Hepatocyte (in vitro differentiated cells): ENCODE measurements at regions not wholly inside any gene's neighbourhood (a gene's known extent, or its start where the extent isn't known, plus 50 kb on each side); places are given as distances from the start of the nearest gene placed in this dataset.

Experiments
- DNase-seq: peaks from one replicate; pipeline ENCODE4 v3.0.0-alpha.2; 2016; ENCODE audit warnings: low spot score
- H2AFZ ChIP-seq: fragments of 200-600 bp; sonication (generic); 2 replicates; pipeline ENCODE4 v1.6.0; 2016; ENCODE audit warnings: antibody characterized with exemption, mild to moderate bottlenecking
- H3K27ac ChIP-seq: fragments of 200-600 bp; sonication (generic); 2 replicates; pipeline ENCODE4 v1.5.1; 2016; ENCODE audit warnings: mild to moderate bottlenecking
- H3K27me3 ChIP-seq: fragments of 200-600 bp; sonication (generic); 2 replicates; pipeline ENCODE4 v1.6.1; 2016
- H3K36me3 ChIP-seq: fragments of 200-600 bp; sonication (generic); replicated peaks from 2 replicates; pipeline ENCODE4 v1.5.1; 2016; ENCODE audit warnings: low read depth; ENCODE audit not compliant: insufficient read depth
- H3K4me1 ChIP-seq: fragments of 200-600 bp; sonication (generic); 2 replicates; pipeline ENCODE4 v1.5.1; 2016; ENCODE audit warnings: mild to moderate bottlenecking, moderate library complexity; ENCODE audit not compliant: insufficient read depth
- H3K4me2 ChIP-seq: fragments of 200-600 bp; sonication (generic); 2 replicates; pipeline ENCODE4 v1.6.0; 2016
- H3K4me3 ChIP-seq: fragments of 200-600 bp; sonication (generic); 2 replicates; pipeline ENCODE4 v1.5.1; 2016; ENCODE audit warnings: mild to moderate bottlenecking
- H3K79me2 ChIP-seq: fragments of 200-600 bp; sonication (generic); 2 replicates; pipeline ENCODE4 v1.6.0; 2017; ENCODE audit warnings: mild to moderate bottlenecking
- H3K9me2 ChIP-seq: fragments of 200-600 bp; sonication (generic); replicated peaks from 2 replicates; pipeline ENCODE4 v1.6.0; 2017; ENCODE audit warnings: mild to moderate bottlenecking; ENCODE audit not compliant: insufficient read depth
- H3K9me3 ChIP-seq: fragments of 200-600 bp; sonication (generic); 2 replicates; pipeline ENCODE4 v1.5.1; 2016; ENCODE audit warnings: low read depth, mild to moderate bottlenecking
- H4K20me1 ChIP-seq: fragments of 200-600 bp; sonication (generic); 2 replicates; pipeline ENCODE4 v1.6.0; 2016; ENCODE audit warnings: mild to moderate bottlenecking; ENCODE audit not compliant: insufficient read depth, poor library complexity, severe bottlenecking
- CTCF ChIP-seq: fragments of 200-600 bp; sonication (generic); IDR thresholded peaks from 2 replicates; pipeline ENCODE4 v1.5.1; 2016; ENCODE audit warnings: antibody characterized with exemption, mild to moderate bottlenecking; ENCODE audit not compliant: poor library complexity
- EZH2 ChIP-seq: fragments of 200-600 bp; sonication (generic); IDR thresholded peaks from 2 replicates; pipeline ENCODE4 v1.6.1; 2016; ENCODE audit warnings: antibody characterized with exemption, mild to moderate bottlenecking, borderline replicate concordance
- EZH2phosphoT487 ChIP-seq: fragments of 200-600 bp; sonication (generic); IDR thresholded peaks from one replicate; pipeline ENCODE4 v1.6.1; 2018; ENCODE audit warnings: antibody characterized with exemption, mild to moderate bottlenecking, low read depth, moderate library complexity; ENCODE audit not compliant: unreplicated experiment, severe bottlenecking
- WGBS: methylation state at CpG from one replicate; pipeline ENCODE4 v1.1.6; 2016; ENCODE audit warnings: low lambda C conversion rate; ENCODE audit errors: missing lambda C conversion rate; 5-methylcytosine and 5-hydroxymethylcytosine counted together

GRCh38 chr4:14100349-14100748 is 472.8 kb upstream of the BOD1L1 start:
- Histone ChIP-seq H3K4me2 (no peak overlapping the region), H3K4me1 (no peaks in the 10 kb centered on the region), H3K27me3 (no peaks in the 10 kb centered on the region), H3K27ac (no peak overlapping the region), H4K20me1 (no peaks in the 10 kb centered on the region), H3K9me3 (no peaks in the 10 kb centered on the region), H3K79me2 (no peaks in the 10 kb centered on the region), H3K36me3 (no peaks in the 10 kb centered on the region), H3K9me2 (no peaks in the 10 kb centered on the region), H2AFZ (no peak overlapping the region), H3K4me3 (no peak overlapping the region)
- WGBS = 54% methylated on average over 4 of the region's 4 CpGs
- TF ChIP-seq EZH2phosphoT487 = no peak
- no peak for TF ChIP-seq EZH2
- no peak for TF ChIP-seq CTCF
- no peak for DNase-seq

DNA sequence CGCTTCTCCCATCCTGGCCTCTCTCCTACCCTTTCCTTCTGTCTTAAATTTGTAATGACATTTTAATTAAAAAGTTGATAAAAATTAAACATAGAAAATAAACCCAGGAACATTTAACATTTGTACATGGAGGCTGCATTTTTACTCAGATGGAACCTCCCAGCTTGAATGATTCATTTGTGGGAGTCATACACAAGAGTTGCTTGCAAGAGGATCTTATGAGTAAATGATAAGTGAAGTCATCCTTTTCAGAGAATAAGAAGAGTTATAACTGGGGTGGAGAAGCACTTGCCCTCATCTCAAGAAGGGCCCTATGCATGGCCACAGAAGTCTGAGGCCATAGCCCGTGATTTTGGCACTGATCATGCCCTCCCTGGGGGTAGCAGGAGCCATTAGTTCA is 482.9 kb upstream of the BOD1L1 start:
- H2AFZ ChIP-seq = no peak overlapping the region
- H4K20me1 ChIP-seq = no peaks in the 10 kb centered on the region
- H3K27me3 ChIP-seq = no peaks in the 10 kb centered on the region
- no peaks in the 10 kb centered on the region for H3K79me2 ChIP-seq
- TF ChIP-seq CTCF (no peak), EZH2 (no peak), EZH2phosphoT487 (no peak)
- no peak overlapping the region for H3K4me2 ChIP-seq
- WGBS = 80% methylated on average over 2 of the region's 2 CpGs
- DNase-seq = no peak
- H3K9me2 ChIP-seq = no peaks in the 10 kb centered on the region
- H3K4me3 ChIP-seq = no peak overlapping the region
- no peaks in the 10 kb centered on the region for H3K36me3 ChIP-seq
- H3K4me1 ChIP-seq = no peaks in the 10 kb centered on the region
- no peak overlapping the region for H3K27ac ChIP-seq
- peaks cover 5% of the 10 kb centered on the region for H3K9me3 ChIP-seq

GRCh38 chr4:14111730-14112181 is 484.2 kb upstream of the BOD1L1 start:
- Histone ChIP-seq H3K27ac (no peak overlapping the region), H4K20me1 (no peaks in the 10 kb centered on the region), H3K9me3 (peaks cover 5% of the 10 kb centered on the region), H3K79me2 (no peaks in the 10 kb centered on the region), H3K4me2 (no peak overlapping the region), H3K4me3 (no peak overlapping the region), H3K36me3 (no peaks in the 10 kb centered on the region), H3K9me2 (no peaks in the 10 kb centered on the region), H3K27me3 (no peaks in the 10 kb centered on the region), H2AFZ (no peak overlapping the region), H3K4me1 (no peaks in the 10 kb centered on the region)
- no peak for DNase-seq
- 60% methylated on average over 6 of the region's 6 CpGs for WGBS
- TF ChIP-seq CTCF (no peak), EZH2phosphoT487 (no peak), EZH2 (no peak)

- Histone ChIP-seq H4K20me1 (no peaks in the 10 kb centered on the region), H2AFZ (no peak overlapping the region), H3K4me2 (no peak overlapping the region), H3K27me3 (no peaks in the 10 kb centered on the region), H3K9me2 (no peaks in the 10 kb centered on the region), H3K4me1 (no peaks in the 10 kb centered on the region), H3K27ac (no peak overlapping the region), H3K4me3 (no peak overlapping the region), H3K36me3 (no peaks in the 10 kb centered on the region), H3K9me3 (no peaks in the 10 kb centered on the region), H3K79me2 (no peaks in the 10 kb centered on the region)
- 74% methylated on average over 1 of the region's 1 CpG for whole genome bisulfite sequencing
- no peak for DNase-seq
- TF ChIP-seq EZH2 = no peak
- TF ChIP-seq EZH2phosphoT487 = no peak
- no peak for TF ChIP-seq CTCF
Observed at GRCh38 chr4:14115106-14115505, 487.6 kb upstream of the BOD1L1 start.
